GM23338 (cell line): ENCODE measurements at regions not wholly inside any gene's neighbourhood (a gene's known extent, or its start where the extent isn't known, plus 50 kb on each side); places are given as distances from the start of the nearest gene placed in this dataset.

Experiments used
- ATAC-seq: fragments of 200-7000 bp; cut with Tn5 transposase; 3 replicates; pipeline ENCODE4 v1.9.1; 2020
- DNase-seq: peaks from one replicate; pipeline ENCODE4 v3.0.0-alpha.2; 2015; ENCODE audit warnings: low spot score
- H2AFZ ChIP-seq: fragments of 200-600 bp; sonication (generic); 2 replicates; pipeline ENCODE4 v1.8.0; 2016; ENCODE audit warnings: antibody characterized with exemption, mild to moderate bottlenecking, moderate library complexity
- H3F3A ChIP-seq: fragments of 200-600 bp; sonication (generic); replicated peaks from 2 replicates; pipeline ENCODE4 v1.8.0; 2017; ENCODE audit warnings: antibody characterized with exemption, mixed run types, low read depth
- H3K27ac ChIP-seq: fragments of 200-600 bp; sonication (generic); 2 replicates; pipeline ENCODE4 v1.6.1; 2016; ENCODE audit warnings: low read depth
- H3K27me3 ChIP-seq: fragments of 200-600 bp; sonication (generic); 2 replicates; pipeline ENCODE4 v1.8.0; 2016; ENCODE audit warnings: mild to moderate bottlenecking, mixed run types, moderate library complexity; ENCODE audit not compliant: insufficient read depth
- H3K36me3 ChIP-seq: fragments of 200-600 bp; sonication (generic); 2 replicates; pipeline ENCODE4 v1.8.0; 2016; ENCODE audit warnings: mild to moderate bottlenecking; ENCODE audit not compliant: insufficient read depth
- H3K4me1 ChIP-seq: fragments of 200-600 bp; sonication (generic); 2 replicates; pipeline ENCODE4 v1.8.0; 2016; ENCODE audit warnings: mild to moderate bottlenecking, moderate library complexity; ENCODE audit not compliant: insufficient read depth
- H3K4me2 ChIP-seq: fragments of 200-600 bp; sonication (generic); 2 replicates; pipeline ENCODE4 v1.7.1; 2017; ENCODE audit warnings: mixed run types
- H3K4me3 ChIP-seq: fragments of 200-600 bp; sonication (generic); 2 replicates; pipeline ENCODE4 v1.6.1; 2016; ENCODE audit warnings: mixed run types
- H3K79me2 ChIP-seq: fragments of 200-600 bp; sonication (generic); replicated peaks from 2 replicates; pipeline ENCODE4 v1.8.0; 2017; ENCODE audit warnings: mild to moderate bottlenecking; ENCODE audit not compliant: insufficient read depth
- H3K9me2 ChIP-seq: fragments of 200-600 bp; sonication (generic); 2 replicates; pipeline ENCODE4 v1.8.0; 2017; ENCODE audit not compliant: insufficient read depth
- H4K20me1 ChIP-seq: fragments of 200-600 bp; sonication (generic); replicated peaks from 2 replicates; pipeline ENCODE4 v1.8.0; 2017; ENCODE audit warnings: mild to moderate bottlenecking; ENCODE audit not compliant: insufficient read depth
- H3K27ac Mint-ChIP-seq: 2 replicates; pipeline ENCODE4 v1.8.0; 2020; ENCODE audit warnings: inconsistent platforms, mild to moderate bottlenecking, moderate library complexity, mixed read lengths
- H3K27me3 Mint-ChIP-seq: 3 replicates; pipeline ENCODE4 v1.8.0; 2022; ENCODE audit warnings: low read depth, mild to moderate bottlenecking, moderate library complexity, mixed read lengths, inconsistent platforms; ENCODE audit not compliant: insufficient read depth, poor library complexity
- H3K36me3 Mint-ChIP-seq: 3 replicates; pipeline ENCODE4 v1.8.0; 2021; ENCODE audit warnings: low read depth, mild to moderate bottlenecking, inconsistent platforms, moderate library complexity, mixed read lengths
- H3K4me1 Mint-ChIP-seq: 3 replicates; pipeline ENCODE4 v1.8.0; 2020; ENCODE audit warnings: mild to moderate bottlenecking, inconsistent platforms, mixed read lengths
- H3K4me3 Mint-ChIP-seq: 3 replicates; pipeline ENCODE4 v1.8.0; 2021; ENCODE audit warnings: moderate library complexity, mild to moderate bottlenecking, inconsistent platforms, mixed read lengths
- H3K9me3 Mint-ChIP-seq: 3 replicates; pipeline ENCODE4 v1.8.0; 2020; ENCODE audit warnings: moderate library complexity, mild to moderate bottlenecking, inconsistent platforms, mixed read lengths
- CREB1 ChIP-seq: fragments of 250-450 bp; sonication (Bioruptor Pico); IDR thresholded peaks from 2 replicates; pipeline ENCODE4 v1.5.0; 2020; ENCODE audit warnings: low read depth, mild to moderate bottlenecking, moderate library complexity
- EZH2 ChIP-seq: fragments of 200-600 bp; sonication (generic); IDR thresholded peaks from one replicate; pipeline ENCODE4 v1.8.0; 2017; ENCODE audit warnings: antibody characterized with exemption, mild to moderate bottlenecking, low read depth; ENCODE audit not compliant: unreplicated experiment
- EZH2phosphoT487 ChIP-seq: fragments of 200-600 bp; sonication (generic); IDR thresholded peaks from one replicate; pipeline ENCODE4 v1.8.1; 2018; ENCODE audit warnings: antibody characterized with exemption; ENCODE audit not compliant: unreplicated experiment
- JUNB ChIP-seq: IDR thresholded peaks from one replicate; pipeline ENCODE4 v1.6.1; 2016; ENCODE audit warnings: antibody characterized with exemption; ENCODE audit not compliant: unreplicated experiment
- NANOG ChIP-seq: IDR thresholded peaks from 2 replicates; pipeline ENCODE4 v1.6.1; 2016; ENCODE audit warnings: antibody characterized with exemption, borderline replicate concordance
- POLR2AphosphoS5 ChIP-seq: IDR thresholded peaks from 2 replicates; pipeline ENCODE4 v1.6.1; 2016; ENCODE audit warnings: antibody characterized with exemption, low read depth
- STAT1 ChIP-seq: IDR thresholded peaks from one replicate; pipeline ENCODE4 v1.6.1; 2016; ENCODE audit warnings: antibody characterized with exemption; ENCODE audit not compliant: unreplicated experiment
- ZNF114 ChIP-seq: fragments of 250-450 bp; sonication (Bioruptor Pico); IDR thresholded peaks from 2 replicates; pipeline ENCODE4 v1.5.0; 2020; ENCODE audit warnings: mild to moderate bottlenecking, moderate library complexity
- TF ChIP-seq, protein P1 (sequence below): fragments of 250-450 bp; sonication (Bioruptor Pico); IDR thresholded peaks from 2 replicates; pipeline ENCODE4 v1.5.0; 2020; ENCODE audit warnings: mild to moderate bottlenecking, moderate library complexity
- TF ChIP-seq, protein P2 (sequence below): IDR thresholded peaks from 2 replicates; pipeline ENCODE4 v1.6.1; 2016; ENCODE audit warnings: antibody characterized with exemption
- TF ChIP-seq, protein P3 (sequence below), 2 experiments: fragments of 200-600 bp in 1 of 2; sonication (generic) in 1 of 2; conservative IDR thresholded peaks; 2 replicates each; pipeline versions ENCODE4 v1.5.1 to v1.6.1; 2016 to 2017; ENCODE audit warnings: antibody characterized with exemption in 2 of 2, low read depth in 2 of 2, mild to moderate bottlenecking in 2 of 2, moderate library complexity in 1 of 2

DNA sequence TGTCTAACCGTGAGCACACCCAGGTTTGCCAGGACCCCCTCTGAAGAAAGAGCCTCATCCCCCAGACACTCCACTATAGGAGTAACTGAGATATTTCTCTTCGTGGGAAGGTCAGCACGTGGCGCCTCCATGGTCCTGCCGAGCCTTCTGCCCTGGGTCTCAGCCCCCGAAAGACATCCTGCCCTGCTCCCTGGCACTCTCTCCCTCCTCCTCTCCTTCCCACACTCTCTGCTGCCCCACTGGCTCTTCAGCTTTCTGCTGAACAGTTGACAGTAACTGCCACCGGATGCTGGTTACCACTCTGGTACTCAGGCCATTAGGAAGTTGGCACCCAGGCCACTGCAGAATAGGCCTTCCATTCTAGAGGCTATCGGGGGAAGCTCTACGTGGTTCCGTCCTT lies 185.2 kb downstream of the UACA start:
- no peaks in the 10 kb centered on the region for H3K79me2 ChIP-seq
- H3K36me3 ChIP-seq, result no peaks in the 10 kb centered on the region
- no peak overlapping the region for H3K4me3 ChIP-seq
- no peak for ATAC-seq
- H4K20me1 ChIP-seq, result 0 out of 2 replicates have a peak, but pooled peaks cover 3% of the 10 kb centered on the region
- H3K4me3 Mint-ChIP-seq, result no peak overlapping the region
- peaks cover 6% of the 10 kb centered on the region for H3K27me3 Mint-ChIP-seq
- no peaks in the 10 kb centered on the region for H3K27me3 ChIP-seq
- DNase-seq, result no peak
- H3K36me3 Mint-ChIP-seq, result peaks cover 6% of the 10 kb centered on the region
- H3K27ac Mint-ChIP-seq, result no peak overlapping the region
- TF ChIP-seq EZH2 (no peak), NANOG (no peak)
- 0 out of 2 replicates have a peak, but pooled peaks cover 6% of the 10 kb centered on the region for H3K4me1 ChIP-seq
- H3K27ac ChIP-seq, result no peak overlapping the region
- no peaks in the 10 kb centered on the region for H3F3A ChIP-seq
- H3K9me2 ChIP-seq, result no peaks in the 10 kb centered on the region
- H3K4me1 Mint-ChIP-seq, result peaks cover 9% of the 10 kb centered on the region
- H3K4me2 ChIP-seq, result no peak overlapping the region
- no peak overlapping the region for H2AFZ ChIP-seq
- peaks cover 15% of the 10 kb centered on the region for H3K9me3 Mint-ChIP-seq

DNA sequence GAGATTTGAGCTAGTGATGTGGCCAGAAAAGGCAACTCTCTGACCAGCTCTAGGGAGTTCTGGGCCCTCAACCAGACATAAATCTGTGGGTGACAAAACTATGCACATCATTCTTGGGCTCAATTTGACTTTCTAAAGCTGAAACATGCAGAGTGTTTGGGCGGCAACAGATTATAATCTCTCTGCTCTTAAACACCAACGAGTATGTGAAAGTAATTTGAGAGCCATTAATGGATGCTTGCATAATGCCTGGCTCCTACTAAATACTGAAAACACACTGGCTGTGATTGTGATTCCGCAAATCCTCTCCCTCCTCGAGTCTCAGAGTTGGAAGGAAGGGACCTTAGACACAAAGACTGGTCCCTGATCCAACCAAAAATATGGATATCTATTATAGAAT lies 186.7 kb downstream of the UACA start:
- Histone ChIP-seq H3K36me3 (no peaks in the 10 kb centered on the region), H2AFZ (no peak overlapping the region), H3K4me2 (no peak overlapping the region), H3K9me2 (no peaks in the 10 kb centered on the region), H4K20me1 (0 out of 2 replicates have a peak, but pooled peaks cover 3% of the 10 kb centered on the region), H3K4me3 (no peak overlapping the region), H3F3A (no peaks in the 10 kb centered on the region), H3K27me3 (no peaks in the 10 kb centered on the region), H3K27ac (no peak overlapping the region), H3K4me1 (0 out of 2 replicates have a peak, but pooled peaks cover 6% of the 10 kb centered on the region), H3K79me2 (no peaks in the 10 kb centered on the region)
- Mint-ChIP-seq H3K4me1 (peaks cover 9% of the 10 kb centered on the region), H3K36me3 (peaks cover 6% of the 10 kb centered on the region), H3K4me3 (no peak overlapping the region), H3K27ac (no peak overlapping the region), H3K27me3 (peaks cover 9% of the 10 kb centered on the region), H3K9me3 (peaks cover 15% of the 10 kb centered on the region)
- ATAC-seq, result no peak
- DNase-seq, result no peak
- TF ChIP-seq STAT1, result no peak
- TF ChIP-seq ZNF114, result no peak
- no peak for TF ChIP-seq EZH2phosphoT487
- TF ChIP-seq, protein P1, sequence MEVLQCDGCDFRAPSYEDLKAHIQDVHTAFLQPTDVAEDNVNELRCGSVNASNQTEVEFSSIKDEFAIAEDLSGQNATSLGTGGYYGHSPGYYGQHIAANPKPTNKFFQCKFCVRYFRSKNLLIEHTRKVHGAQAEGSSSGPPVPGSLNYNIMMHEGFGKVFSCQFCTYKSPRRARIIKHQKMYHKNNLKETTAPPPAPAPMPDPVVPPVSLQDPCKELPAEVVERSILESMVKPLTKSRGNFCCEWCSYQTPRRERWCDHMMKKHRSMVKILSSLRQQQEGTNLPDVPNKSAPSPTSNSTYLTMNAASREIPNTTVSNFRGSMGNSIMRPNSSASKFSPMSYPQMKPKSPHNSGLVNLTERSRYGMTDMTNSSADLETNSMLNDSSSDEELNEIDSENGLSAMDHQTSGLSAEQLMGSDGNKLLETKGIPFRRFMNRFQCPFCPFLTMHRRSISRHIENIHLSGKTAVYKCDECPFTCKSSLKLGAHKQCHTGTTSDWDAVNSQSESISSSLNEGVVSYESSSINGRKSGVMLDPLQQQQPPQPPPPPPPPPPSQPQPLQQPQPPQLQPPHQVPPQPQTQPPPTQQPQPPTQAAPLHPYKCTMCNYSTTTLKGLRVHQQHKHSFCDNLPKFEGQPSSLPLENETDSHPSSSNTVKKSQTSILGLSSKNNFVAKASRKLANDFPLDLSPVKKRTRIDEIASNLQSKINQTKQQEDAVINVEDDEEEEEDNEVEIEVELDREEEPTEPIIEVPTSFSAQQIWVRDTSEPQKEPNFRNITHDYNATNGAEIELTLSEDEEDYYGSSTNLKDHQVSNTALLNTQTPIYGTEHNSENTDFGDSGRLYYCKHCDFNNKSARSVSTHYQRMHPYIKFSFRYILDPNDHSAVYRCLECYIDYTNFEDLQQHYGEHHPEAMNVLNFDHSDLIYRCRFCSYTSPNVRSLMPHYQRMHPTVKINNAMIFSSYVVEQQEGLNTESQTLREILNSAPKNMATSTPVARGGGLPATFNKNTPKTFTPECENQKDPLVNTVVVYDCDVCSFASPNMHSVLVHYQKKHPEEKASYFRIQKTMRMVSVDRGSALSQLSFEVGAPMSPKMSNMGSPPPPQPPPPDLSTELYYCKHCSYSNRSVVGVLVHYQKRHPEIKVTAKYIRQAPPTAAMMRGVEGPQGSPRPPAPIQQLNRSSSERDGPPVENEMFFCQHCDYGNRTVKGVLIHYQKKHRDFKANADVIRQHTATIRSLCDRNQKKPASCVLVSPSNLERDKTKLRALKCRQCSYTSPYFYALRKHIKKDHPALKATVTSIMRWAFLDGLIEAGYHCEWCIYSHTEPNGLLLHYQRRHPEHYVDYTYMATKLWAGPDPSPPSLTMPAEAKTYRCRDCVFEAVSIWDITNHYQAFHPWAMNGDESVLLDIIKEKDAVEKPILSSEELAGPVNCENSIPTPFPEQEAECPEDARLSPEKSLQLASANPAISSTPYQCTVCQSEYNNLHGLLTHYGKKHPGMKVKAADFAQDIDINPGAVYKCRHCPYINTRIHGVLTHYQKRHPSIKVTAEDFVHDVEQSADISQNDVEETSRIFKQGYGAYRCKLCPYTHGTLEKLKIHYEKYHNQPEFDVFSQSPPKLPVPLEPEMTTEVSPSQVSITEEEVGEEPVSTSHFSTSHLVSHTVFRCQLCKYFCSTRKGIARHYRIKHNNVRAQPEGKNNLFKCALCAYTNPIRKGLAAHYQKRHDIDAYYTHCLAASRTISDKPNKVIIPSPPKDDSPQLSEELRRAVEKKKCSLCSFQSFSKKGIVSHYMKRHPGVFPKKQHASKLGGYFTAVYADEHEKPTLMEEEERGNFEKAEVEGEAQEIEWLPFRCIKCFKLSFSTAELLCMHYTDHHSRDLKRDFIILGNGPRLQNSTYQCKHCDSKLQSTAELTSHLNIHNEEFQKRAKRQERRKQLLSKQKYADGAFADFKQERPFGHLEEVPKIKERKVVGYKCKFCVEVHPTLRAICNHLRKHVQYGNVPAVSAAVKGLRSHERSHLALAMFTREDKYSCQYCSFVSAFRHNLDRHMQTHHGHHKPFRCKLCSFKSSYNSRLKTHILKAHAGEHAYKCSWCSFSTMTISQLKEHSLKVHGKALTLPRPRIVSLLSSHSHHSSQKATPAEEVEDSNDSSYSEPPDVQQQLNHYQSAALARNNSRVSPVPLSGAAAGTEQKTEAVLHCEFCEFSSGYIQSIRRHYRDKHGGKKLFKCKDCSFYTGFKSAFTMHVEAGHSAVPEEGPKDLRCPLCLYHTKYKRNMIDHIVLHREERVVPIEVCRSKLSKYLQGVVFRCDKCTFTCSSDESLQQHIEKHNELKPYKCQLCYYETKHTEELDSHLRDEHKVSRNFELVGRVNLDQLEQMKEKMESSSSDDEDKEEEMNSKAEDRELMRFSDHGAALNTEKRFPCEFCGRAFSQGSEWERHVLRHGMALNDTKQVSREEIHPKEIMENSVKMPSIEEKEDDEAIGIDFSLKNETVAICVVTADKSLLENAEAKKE (CRISPR knock-in tag), result no peak
- TF ChIP-seq EZH2, result no peak
- TF ChIP-seq, protein P2, sequence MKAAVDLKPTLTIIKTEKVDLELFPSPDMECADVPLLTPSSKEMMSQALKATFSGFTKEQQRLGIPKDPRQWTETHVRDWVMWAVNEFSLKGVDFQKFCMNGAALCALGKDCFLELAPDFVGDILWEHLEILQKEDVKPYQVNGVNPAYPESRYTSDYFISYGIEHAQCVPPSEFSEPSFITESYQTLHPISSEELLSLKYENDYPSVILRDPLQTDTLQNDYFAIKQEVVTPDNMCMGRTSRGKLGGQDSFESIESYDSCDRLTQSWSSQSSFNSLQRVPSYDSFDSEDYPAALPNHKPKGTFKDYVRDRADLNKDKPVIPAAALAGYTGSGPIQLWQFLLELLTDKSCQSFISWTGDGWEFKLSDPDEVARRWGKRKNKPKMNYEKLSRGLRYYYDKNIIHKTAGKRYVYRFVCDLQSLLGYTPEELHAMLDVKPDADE, result no peak
- no peak for TF ChIP-seq POLR2AphosphoS5
- no peak for TF ChIP-seq NANOG
- TF ChIP-seq JUNB, result no peak
- TF ChIP-seq, protein P3, sequence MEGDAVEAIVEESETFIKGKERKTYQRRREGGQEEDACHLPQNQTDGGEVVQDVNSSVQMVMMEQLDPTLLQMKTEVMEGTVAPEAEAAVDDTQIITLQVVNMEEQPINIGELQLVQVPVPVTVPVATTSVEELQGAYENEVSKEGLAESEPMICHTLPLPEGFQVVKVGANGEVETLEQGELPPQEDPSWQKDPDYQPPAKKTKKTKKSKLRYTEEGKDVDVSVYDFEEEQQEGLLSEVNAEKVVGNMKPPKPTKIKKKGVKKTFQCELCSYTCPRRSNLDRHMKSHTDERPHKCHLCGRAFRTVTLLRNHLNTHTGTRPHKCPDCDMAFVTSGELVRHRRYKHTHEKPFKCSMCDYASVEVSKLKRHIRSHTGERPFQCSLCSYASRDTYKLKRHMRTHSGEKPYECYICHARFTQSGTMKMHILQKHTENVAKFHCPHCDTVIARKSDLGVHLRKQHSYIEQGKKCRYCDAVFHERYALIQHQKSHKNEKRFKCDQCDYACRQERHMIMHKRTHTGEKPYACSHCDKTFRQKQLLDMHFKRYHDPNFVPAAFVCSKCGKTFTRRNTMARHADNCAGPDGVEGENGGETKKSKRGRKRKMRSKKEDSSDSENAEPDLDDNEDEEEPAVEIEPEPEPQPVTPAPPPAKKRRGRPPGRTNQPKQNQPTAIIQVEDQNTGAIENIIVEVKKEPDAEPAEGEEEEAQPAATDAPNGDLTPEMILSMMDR (conservative IDR thresholded peaks at IDR 0.05; ENCODE audit: low read depth in 2 of 2), result no peak
- TF ChIP-seq CREB1 (CRISPR knock-in tag), result no peak
